Peyer's patch (tissue), 4 donors: ENCODE measurements at regions not wholly inside any gene's neighbourhood (a gene's known extent, or its start where the extent isn't known, plus 50 kb on each side); places are given as distances from the start of the nearest gene placed in this dataset.

Source experiments
- POLR2A ChIP-seq, 2 donors: fragments of 450-650 bp; IDR thresholded peaks; one replicate each; pipeline ENCODE4 v1.5.1; 2017; ENCODE audit warnings: antibody characterized with exemption in 2 of 2, mild to moderate bottlenecking in 2 of 2, moderate library complexity in 2 of 2
- TF ChIP-seq, protein P1 (sequence below), 6 experiments: fragments of 450-650 bp in 4 of 6; fragments of 200-600 bp in 2 of 6; sonication (generic) in 1 of 6; IDR thresholded peaks; one replicate each; pipeline ENCODE4 v1.5.1; 2017 to 2019; ENCODE audit warnings: antibody characterized with exemption in 6 of 6, mild to moderate bottlenecking in 3 of 6, moderate library complexity in 1 of 6

DNA sequence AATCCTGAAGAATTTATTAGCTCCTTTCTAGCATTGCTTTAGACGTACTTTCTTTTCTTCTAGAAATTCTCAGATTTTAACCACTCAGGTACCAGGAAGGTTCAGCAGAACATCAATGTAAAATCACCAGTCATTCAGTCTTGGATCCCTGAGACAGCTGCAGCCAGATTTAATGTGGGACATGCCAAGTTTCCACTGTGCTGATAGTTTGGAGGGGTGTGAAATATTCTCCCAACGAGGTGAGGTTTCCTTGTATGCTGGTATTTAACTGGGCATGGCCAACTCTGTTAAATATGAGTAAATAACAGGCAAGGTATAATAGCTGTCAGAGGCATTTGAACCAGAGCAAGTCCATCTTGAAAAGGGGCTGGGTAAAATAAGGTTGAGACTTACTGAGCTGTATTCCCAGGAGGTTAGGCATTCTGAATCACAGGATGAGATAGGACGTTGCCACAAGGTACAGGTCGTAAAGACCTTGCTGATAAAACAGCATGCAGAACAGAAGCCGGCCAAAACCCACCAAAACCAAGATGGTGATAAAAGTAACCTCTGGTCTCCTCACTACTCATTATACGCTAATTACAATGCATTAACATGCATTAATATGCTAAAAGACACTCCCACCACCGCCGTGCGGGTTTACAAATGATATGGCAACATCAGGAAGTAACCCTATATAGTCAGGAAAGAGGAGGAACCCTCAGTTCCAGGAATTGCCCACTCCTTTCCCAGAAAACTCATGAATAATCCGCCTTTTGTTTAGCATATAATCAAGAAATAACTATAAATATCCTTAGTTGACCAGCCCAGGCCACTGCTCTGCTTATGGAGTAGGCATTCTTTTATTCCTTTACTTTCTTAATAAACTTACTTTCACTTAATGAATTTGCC is 75.2 kb upstream of the RASSF8 start:
- no peak for TF ChIP-seq POLR2A (IDR thresholded peaks at IDR 0.05)
- TF ChIP-seq, protein P1, sequence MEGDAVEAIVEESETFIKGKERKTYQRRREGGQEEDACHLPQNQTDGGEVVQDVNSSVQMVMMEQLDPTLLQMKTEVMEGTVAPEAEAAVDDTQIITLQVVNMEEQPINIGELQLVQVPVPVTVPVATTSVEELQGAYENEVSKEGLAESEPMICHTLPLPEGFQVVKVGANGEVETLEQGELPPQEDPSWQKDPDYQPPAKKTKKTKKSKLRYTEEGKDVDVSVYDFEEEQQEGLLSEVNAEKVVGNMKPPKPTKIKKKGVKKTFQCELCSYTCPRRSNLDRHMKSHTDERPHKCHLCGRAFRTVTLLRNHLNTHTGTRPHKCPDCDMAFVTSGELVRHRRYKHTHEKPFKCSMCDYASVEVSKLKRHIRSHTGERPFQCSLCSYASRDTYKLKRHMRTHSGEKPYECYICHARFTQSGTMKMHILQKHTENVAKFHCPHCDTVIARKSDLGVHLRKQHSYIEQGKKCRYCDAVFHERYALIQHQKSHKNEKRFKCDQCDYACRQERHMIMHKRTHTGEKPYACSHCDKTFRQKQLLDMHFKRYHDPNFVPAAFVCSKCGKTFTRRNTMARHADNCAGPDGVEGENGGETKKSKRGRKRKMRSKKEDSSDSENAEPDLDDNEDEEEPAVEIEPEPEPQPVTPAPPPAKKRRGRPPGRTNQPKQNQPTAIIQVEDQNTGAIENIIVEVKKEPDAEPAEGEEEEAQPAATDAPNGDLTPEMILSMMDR (IDR thresholded peaks at IDR 0.05): no peak
